GM06990 (cell line): ENCODE measurements at regions not wholly inside any gene's neighbourhood (a gene's known extent, or its start where the extent isn't known, plus 50 kb on each side); places are given as distances from the start of the nearest gene placed in this dataset.
"Not testable (repeated sequence)": the region's sequence is repeated elsewhere in the genome, so short reads cannot be mapped to it uniquely, and the experiment has no call there.

Source experiments
- DNase-seq: peaks from one replicate; pipeline ENCODE4 v3.0.0-alpha.2; 2011; ENCODE audit not compliant: insufficient read length; ENCODE audit errors: extremely low read depth
- H3K27me3 ChIP-seq: replicated peaks from 2 replicates; pipeline ENCODE4 v1.6.0; 2011; ENCODE audit warnings: low read length; ENCODE audit not compliant: control insufficient read depth, insufficient read depth
- H3K36me3 ChIP-seq: 2 replicates; pipeline ENCODE4 v1.5.1; 2011; ENCODE audit warnings: low read length; ENCODE audit not compliant: control insufficient read depth, insufficient read depth
- H3K4me3 ChIP-seq: replicated peaks from 2 replicates; pipeline ENCODE4 v1.5.1; 2011; ENCODE audit warnings: low read depth, mild to moderate bottlenecking, control low read depth, low read length
- TF ChIP-seq, protein P1 (sequence below): IDR thresholded peaks from 2 replicates; pipeline ENCODE4 v1.5.1; 2011; ENCODE audit warnings: low read length, control low read depth, mild to moderate bottlenecking, inconsistent platforms; ENCODE audit not compliant: insufficient read depth, poor library complexity, severe bottlenecking

DNA sequence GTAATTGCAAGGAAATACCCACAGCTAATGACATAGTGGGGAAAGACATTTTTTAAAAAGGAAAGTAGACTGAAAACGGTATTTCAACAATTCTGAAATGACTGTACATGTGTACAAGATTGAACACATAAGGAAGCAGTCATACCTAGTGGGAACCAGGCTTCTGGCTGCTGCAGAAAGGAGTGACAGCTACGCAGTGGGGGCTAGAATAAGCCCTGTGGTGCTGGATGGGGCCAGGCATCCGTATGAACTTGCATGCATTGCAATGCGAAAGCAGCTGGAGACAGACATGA is 54.9 kb upstream of the GPR31 start:
- Histone ChIP-seq H3K27me3 (no peaks in the 10 kb centered on the region; the same call in none of the 2 replicates), H3K4me3 (no peak overlapping the region), H3K36me3 (no peaks in the 10 kb centered on the region)
- TF ChIP-seq, protein P1, sequence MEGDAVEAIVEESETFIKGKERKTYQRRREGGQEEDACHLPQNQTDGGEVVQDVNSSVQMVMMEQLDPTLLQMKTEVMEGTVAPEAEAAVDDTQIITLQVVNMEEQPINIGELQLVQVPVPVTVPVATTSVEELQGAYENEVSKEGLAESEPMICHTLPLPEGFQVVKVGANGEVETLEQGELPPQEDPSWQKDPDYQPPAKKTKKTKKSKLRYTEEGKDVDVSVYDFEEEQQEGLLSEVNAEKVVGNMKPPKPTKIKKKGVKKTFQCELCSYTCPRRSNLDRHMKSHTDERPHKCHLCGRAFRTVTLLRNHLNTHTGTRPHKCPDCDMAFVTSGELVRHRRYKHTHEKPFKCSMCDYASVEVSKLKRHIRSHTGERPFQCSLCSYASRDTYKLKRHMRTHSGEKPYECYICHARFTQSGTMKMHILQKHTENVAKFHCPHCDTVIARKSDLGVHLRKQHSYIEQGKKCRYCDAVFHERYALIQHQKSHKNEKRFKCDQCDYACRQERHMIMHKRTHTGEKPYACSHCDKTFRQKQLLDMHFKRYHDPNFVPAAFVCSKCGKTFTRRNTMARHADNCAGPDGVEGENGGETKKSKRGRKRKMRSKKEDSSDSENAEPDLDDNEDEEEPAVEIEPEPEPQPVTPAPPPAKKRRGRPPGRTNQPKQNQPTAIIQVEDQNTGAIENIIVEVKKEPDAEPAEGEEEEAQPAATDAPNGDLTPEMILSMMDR = no peak
- no peak for DNase-seq

DNA sequence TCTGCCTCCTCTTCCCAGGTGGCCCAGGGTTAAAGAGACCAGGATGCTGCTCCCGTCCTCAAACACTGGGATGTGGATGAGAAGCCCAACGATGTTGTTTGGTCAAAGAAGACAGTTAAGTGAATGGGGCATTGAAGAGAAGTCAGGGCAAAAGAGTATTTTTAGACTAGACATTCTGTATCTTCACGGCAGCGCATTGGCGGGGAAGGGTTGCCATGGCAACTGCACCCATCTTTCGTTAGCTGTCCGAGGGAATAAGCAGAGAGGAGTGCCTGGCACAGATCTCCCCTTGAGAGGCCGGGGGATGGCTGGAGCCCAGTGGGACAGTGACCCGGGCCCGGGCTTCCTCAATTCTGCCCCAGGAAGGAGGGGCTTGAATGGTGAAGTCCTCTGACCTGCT is 56.4 kb upstream of the GPR31 start:
- H3K36me3 ChIP-seq = no peaks in the 10 kb centered on the region
- no peak overlapping the region for H3K4me3 ChIP-seq
- TF ChIP-seq, protein P1 = no peak
- H3K27me3 ChIP-seq = no peaks in the 10 kb centered on the region; the same call in 1 of the 2 replicates
- DNase-seq = no peak

DNA sequence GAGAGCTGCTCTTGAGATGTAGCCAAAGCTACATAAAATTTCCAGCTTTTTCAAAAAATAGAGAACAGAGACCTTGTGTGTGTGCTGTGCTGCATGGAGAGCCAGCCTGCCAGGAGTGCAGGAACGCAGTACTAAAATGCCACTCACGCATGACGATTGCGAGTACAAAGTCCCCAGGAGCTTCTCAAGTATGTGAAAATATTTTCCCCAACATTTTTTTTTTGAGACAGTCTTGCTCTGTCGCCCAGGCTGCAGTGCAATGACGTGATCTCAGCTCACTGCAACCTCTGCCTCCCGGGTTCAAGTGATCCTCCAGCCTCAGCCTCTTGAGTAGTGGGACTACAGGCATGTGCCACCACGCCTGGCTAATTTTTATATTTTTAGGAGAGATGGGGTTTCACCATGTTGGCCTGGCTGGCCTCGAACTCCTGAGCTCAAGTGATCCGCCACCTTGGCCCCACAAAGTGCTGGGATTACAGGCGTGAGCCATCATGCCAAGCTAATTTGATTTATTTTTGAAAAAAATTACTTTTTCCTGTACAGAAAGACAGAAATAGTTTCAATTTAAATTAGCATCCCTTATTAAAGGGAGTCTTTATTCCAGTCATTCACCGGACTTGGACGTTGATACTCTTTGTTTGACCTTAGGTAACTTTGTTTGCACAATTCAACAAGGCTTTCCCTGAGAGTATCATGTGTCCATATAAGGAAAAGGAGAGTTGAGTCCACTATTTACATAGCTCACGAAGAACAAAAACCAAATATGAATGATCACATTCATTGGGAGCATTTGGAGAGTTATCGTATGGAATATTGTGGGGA is 57.9 kb upstream of the GPR31 start:
- H3K4me3 ChIP-seq, H3K36me3 ChIP-seq, H3K27me3 ChIP-seq, DNase-seq: not testable (repeated sequence)

DNA sequence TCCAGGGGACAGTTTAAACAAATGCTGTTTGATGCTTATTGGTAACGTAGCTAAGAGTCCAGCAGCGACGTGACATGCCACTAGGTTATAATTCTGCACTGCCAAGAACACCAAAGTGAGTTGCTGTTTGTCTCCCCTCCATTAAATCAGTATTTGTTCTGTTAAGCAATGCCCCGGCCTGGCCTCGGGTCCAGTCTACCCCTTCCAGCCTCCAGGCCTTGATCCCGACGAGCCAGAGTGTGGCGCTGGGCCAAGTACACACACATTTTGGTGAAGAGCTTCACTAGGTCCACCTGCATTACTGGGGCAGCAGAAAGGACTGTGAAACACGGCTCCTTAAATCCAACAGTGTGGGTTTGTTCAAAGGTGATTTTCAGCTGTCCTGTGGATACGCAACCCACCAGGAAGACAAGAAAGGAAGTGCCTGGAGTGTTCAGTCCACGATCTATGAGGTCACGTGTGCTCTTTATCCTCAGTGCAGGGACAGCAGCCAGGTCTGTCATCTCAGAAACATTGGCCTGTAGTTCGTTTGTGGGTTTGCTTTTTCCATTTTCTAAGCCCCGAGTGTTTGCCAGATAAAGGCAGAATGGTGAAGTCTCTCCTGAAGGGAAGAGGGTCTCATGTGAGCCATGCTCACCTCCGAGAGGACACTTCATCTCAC is 58.7 kb upstream of the GPR31 start:
- H3K27me3 ChIP-seq, H3K4me3 ChIP-seq, DNase-seq, H3K36me3 ChIP-seq: not testable (repeated sequence)

DNA sequence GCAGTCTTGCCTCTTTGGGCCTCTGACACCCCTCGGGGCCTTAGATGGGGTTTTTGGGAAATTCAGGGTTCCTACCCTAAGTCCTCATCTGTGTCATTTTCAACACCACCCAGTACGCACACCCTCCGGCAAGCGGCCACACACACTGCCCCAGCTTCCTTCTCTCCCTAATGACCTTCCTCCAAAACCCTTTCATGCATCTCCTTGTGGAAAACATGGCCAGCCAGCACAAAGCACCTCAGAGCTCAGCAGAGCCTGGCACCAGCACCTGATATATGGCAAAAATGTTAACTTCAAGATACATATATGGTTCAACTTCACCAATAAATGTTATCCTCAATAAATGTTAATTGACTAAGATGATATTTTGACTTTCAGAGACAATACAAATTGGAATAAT is 59.3 kb upstream of the GPR31 start:
- not testable (repeated sequence) for H3K36me3 ChIP-seq, DNase-seq, H3K27me3 ChIP-seq, H3K4me3 ChIP-seq

DNA sequence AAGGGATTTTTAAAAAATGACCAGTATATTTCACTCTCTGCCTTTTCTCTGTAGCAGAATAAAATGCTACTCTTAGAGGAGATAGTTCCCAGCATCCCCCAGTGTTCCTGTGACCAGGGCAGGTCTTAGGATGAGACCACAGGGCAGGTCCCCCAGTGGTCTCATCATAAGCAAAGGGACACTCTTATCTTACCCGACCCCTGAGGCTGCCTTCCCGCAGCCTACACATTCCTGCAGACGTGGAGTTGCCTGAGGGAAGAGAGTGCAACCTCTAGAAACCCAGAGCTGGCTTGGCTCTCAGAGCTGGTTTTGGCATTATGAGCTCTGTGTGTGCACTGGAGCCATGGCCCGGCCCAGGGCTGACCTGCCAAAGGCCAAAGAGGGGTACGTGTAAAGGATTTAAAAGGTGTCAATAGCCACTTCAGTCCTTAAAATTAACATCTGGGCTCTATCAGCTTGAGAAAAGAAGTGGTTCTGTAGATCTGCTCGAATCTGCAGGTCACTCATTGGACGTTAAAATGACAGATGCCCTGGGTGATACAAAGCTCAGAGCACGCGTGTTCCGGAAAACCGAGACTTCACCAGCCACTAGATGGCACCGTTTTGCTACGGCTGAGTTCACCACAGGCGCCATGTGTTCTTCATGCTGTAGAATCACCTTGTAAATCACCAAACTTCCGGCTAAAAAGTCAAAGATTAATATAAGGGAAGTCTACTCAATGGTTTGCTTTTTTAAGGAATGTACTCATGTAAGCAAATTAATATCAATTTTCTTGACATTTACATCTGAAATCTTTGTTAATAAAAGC is 60.4 kb upstream of the GPR31 start:
- H3K4me3 ChIP-seq, H3K27me3 ChIP-seq, H3K36me3 ChIP-seq, DNase-seq: not testable (repeated sequence)
- TF ChIP-seq, protein P1 = peak; percentile 2

DNA sequence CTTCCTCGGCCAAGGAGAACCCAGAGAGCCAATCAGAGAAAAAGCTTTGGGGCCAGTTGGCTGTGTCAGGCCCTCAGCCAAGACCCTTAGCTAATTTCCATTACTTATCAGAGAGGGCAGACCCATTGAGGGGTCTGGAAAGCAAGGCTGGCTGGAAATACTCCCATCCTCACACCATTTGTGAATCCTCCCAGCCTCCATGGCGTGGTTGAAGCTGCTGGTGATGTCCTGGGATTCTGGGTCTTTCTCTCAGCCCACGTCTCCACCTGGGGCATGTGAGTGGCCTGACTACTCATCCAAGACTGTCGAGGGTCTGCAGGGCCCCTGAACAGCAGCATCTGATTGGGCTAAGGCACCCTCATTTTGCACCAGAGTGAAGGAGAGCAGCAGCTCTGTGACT is 61.3 kb upstream of the GPR31 start:
- H3K4me3 ChIP-seq, H3K36me3 ChIP-seq, DNase-seq, H3K27me3 ChIP-seq: not testable (repeated sequence)
